Loucy (cell line): ENCODE measurements at regions not wholly inside any gene's neighbourhood (a gene's known extent, or its start where the extent isn't known, plus 50 kb on each side); places are given as distances from the start of the nearest gene placed in this dataset.
"Not testable (repeated sequence)": the region's sequence is repeated elsewhere in the genome, so short reads cannot be mapped to it uniquely, and the experiment has no call there.

ENCODE experiments used
- H2AFZ ChIP-seq: fragments of 200-600 bp; sonication (generic); 2 replicates; pipeline ENCODE4 v1.6.0; 2016; ENCODE audit warnings: antibody characterized with exemption, mild to moderate bottlenecking, low read length, moderate library complexity
- H3F3A ChIP-seq: fragments of 200-600 bp; 2 replicates; pipeline ENCODE4 v1.6.0; 2016; ENCODE audit warnings: antibody characterized with exemption, low read depth, mild to moderate bottlenecking
- H3K27me3 ChIP-seq: fragments of 200-600 bp; sonication (generic); 2 replicates; pipeline ENCODE4 v1.6.1; 2014; ENCODE audit warnings: low read length, mild to moderate bottlenecking; ENCODE audit not compliant: insufficient read depth, poor library complexity, severe bottlenecking
- H3K36me3 ChIP-seq: fragments of 200-600 bp; sonication (generic); 2 replicates; pipeline ENCODE4 v1.6.1; 2016; ENCODE audit warnings: low read length; ENCODE audit not compliant: insufficient read depth
- H3K4me1 ChIP-seq: fragments of 200-600 bp; sonication (generic); 2 replicates; pipeline ENCODE4 v1.5.1; 2014; ENCODE audit warnings: low read length, mild to moderate bottlenecking; ENCODE audit not compliant: insufficient read depth, poor library complexity, severe bottlenecking
- H3K4me2 ChIP-seq: fragments of 200-600 bp; sonication (generic); 2 replicates; pipeline ENCODE4 v1.6.0; 2014; ENCODE audit warnings: antibody characterized with exemption, low read length, low read depth, mild to moderate bottlenecking; ENCODE audit not compliant: poor library complexity, severe bottlenecking
- H3K4me3 ChIP-seq: fragments of 200-600 bp; sonication (generic); 2 replicates; pipeline ENCODE4 v1.5.1; 2014; ENCODE audit warnings: low read length, mild to moderate bottlenecking, mixed read lengths; ENCODE audit not compliant: poor library complexity, severe bottlenecking
- H3K79me2 ChIP-seq: fragments of 200-600 bp; sonication (generic); 2 replicates; pipeline ENCODE4 v1.6.1; 2014; ENCODE audit warnings: low read length; ENCODE audit not compliant: insufficient read depth
- H3K9ac ChIP-seq: fragments of 200-600 bp; sonication (generic); 2 replicates; pipeline ENCODE4 v1.6.0; 2014; ENCODE audit warnings: mild to moderate bottlenecking, low read depth, low read length, moderate library complexity; ENCODE audit not compliant: poor library complexity, severe bottlenecking
- H3K9me2 ChIP-seq: fragments of 200-600 bp; sonication (generic); replicated peaks from 2 replicates; pipeline ENCODE4 v1.6.1; 2016; ENCODE audit warnings: low read depth, low read length, mixed read lengths
- H3K9me3 ChIP-seq: fragments of 200-600 bp; sonication (generic); 2 replicates; pipeline ENCODE4 v1.6.1; 2014; ENCODE audit warnings: mild to moderate bottlenecking, antibody characterized with exemption, low read length, low read depth; ENCODE audit not compliant: insufficient read depth
- H4K20me1 ChIP-seq: fragments of 200-600 bp; sonication (generic); 2 replicates; pipeline ENCODE4 v1.6.0; 2014; ENCODE audit warnings: antibody characterized with exemption, low read length, mild to moderate bottlenecking; ENCODE audit not compliant: insufficient read depth, poor library complexity, severe bottlenecking
- CTCF ChIP-seq: fragments of 200-600 bp; sonication (generic); conservative IDR thresholded peaks from 2 replicates; pipeline ENCODE4 v1.5.1; 2014; ENCODE audit warnings: mild to moderate bottlenecking, antibody characterized with exemption, low read length
- EZH2phosphoT487 ChIP-seq: fragments of 200-600 bp; IDR thresholded peaks from 2 replicates; pipeline ENCODE4 v1.6.1; 2018; ENCODE audit warnings: antibody characterized with exemption, mild to moderate bottlenecking, moderate library complexity, borderline replicate concordance

- Histone ChIP-seq H3F3A (no peaks in the 10 kb centered on the region), H3K9me3 (no peaks in the 10 kb centered on the region), H3K79me2 (no peaks in the 10 kb centered on the region), H3K36me3 (no peaks in the 10 kb centered on the region), H3K4me2 (no peak overlapping the region), H3K4me3 (no peak overlapping the region), H3K9me2 (no peaks in the 10 kb centered on the region), H4K20me1 (no peaks in the 10 kb centered on the region), H2AFZ (no peak overlapping the region), H3K9ac (no peak overlapping the region), H3K27me3 (no peaks in the 10 kb centered on the region), H3K4me1 (no peaks in the 10 kb centered on the region)
- TF ChIP-seq CTCF (no peak), EZH2phosphoT487 (no peak)
Measured at GRCh38 chr9:129548571-129549135, 72.2 kb downstream of the C9orf50 start.

GRCh38 chr9:129547869-129548570 lies 72.9 kb downstream of the C9orf50 start:
- Histone ChIP-seq H3F3A (no peaks in the 10 kb centered on the region), H3K9me2 (no peaks in the 10 kb centered on the region), H4K20me1 (no peaks in the 10 kb centered on the region), H3K27me3 (no peaks in the 10 kb centered on the region), H3K9me3 (no peaks in the 10 kb centered on the region), H3K4me2 (no peak overlapping the region), H3K4me3 (no peak overlapping the region), H2AFZ (no peak overlapping the region), H3K79me2 (no peaks in the 10 kb centered on the region), H3K9ac (no peak overlapping the region), H3K4me1 (no peaks in the 10 kb centered on the region), H3K36me3 (no peaks in the 10 kb centered on the region)
- no peak for TF ChIP-seq CTCF
- TF ChIP-seq EZH2phosphoT487: no peak

- Histone ChIP-seq H3K4me2 (no peak overlapping the region), H3K4me1 (no peaks in the 10 kb centered on the region), H3K4me3 (no peak overlapping the region), H3K79me2 (no peaks in the 10 kb centered on the region), H3K9ac (no peak overlapping the region), H3K9me3 (no peaks in the 10 kb centered on the region), H3K9me2 (no peaks in the 10 kb centered on the region), H3F3A (no peaks in the 10 kb centered on the region), H4K20me1 (no peaks in the 10 kb centered on the region), H3K36me3 (no peaks in the 10 kb centered on the region), H3K27me3 (no peaks in the 10 kb centered on the region), H2AFZ (no peak overlapping the region)
- TF ChIP-seq EZH2phosphoT487 (no peak), CTCF (no peak)
Measured at GRCh38 chr9:129547063-129547462, 73.8 kb downstream of the C9orf50 start.

- H3K79me2 ChIP-seq, H3K4me3 ChIP-seq, H3K9me3 ChIP-seq, H2AFZ ChIP-seq, H3K9me2 ChIP-seq, H3K4me2 ChIP-seq, H3K9ac ChIP-seq, H3K4me1 ChIP-seq, H4K20me1 ChIP-seq, H3K27me3 ChIP-seq, H3K36me3 ChIP-seq, H3F3A ChIP-seq: not testable (repeated sequence)
Measured at GRCh38 chr9:129545876-129546275, 75.0 kb downstream of the C9orf50 start.
